ENCODE measurements at regions not wholly inside any gene's neighbourhood (a gene's known extent, or its start where the extent isn't known, plus 50 kb on each side); places are given as distances from the start of the nearest gene placed in this dataset.

GRCh38 chr10:90494183-90494582 is 363.7 kb downstream of the HTR7 start:
- FAIRE-seq (no peak), DNase-seq (ENCODE audit: extremely low spot score, insufficient read length, low read depth) (no peak)

GRCh38 chr10:90504172-90504571 is 353.7 kb downstream of the HTR7 start:
- DNase-seq (ENCODE audit: extremely low spot score, insufficient read length, low read depth): no peak
- FAIRE-seq: no peak

- no peak for DNase-seq (ENCODE audit: extremely low spot score, insufficient read length, low read depth)
Observed at GRCh38 chr10:90526721-90527120, 331.1 kb downstream of the HTR7 start.

GRCh38 chr10:90530521-90530920 is 327.3 kb downstream of the HTR7 start:
- FAIRE-seq (no peak), DNase-seq (ENCODE audit: extremely low spot score, insufficient read length, low read depth) (no peak)

More at GRCh38 chr10:90526721-90527120, 331.1 kb downstream of the HTR7 start:
- no peak for FAIRE-seq

GRCh38 chr10:90557385-90557784 is 300.5 kb downstream of the HTR7 start:
- DNase-seq (ENCODE audit: extremely low spot score, insufficient read length, low read depth) (no peak), FAIRE-seq (no peak)

GRCh38 chr10:90560331-90560730 is 297.5 kb downstream of the HTR7 start:
- DNase-seq (ENCODE audit: extremely low spot score, insufficient read length, low read depth) (no peak), FAIRE-seq (no peak)

- no peak for FAIRE-seq
- no peak for DNase-seq (ENCODE audit: extremely low spot score, insufficient read length, low read depth)
Observed at GRCh38 chr10:90561666-90562065, 296.2 kb downstream of the HTR7 start.

- no peak for FAIRE-seq
Observed at GRCh38 chr10:90571481-90572258, 286.2 kb downstream of the HTR7 start.

GRCh38 chr10:90575125-90575524 is 282.7 kb downstream of the HTR7 start:
- DNase-seq (ENCODE audit: extremely low spot score, insufficient read length, low read depth): no peak

More at GRCh38 chr10:90571481-90572258, 286.2 kb downstream of the HTR7 start:
- no peak for DNase-seq (ENCODE audit: extremely low spot score, insufficient read length, low read depth)

GRCh38 chr10:90577569-90577968 is 280.3 kb downstream of the HTR7 start:
- FAIRE-seq (no peak), DNase-seq (ENCODE audit: extremely low spot score, insufficient read length, low read depth) (no peak)

More at GRCh38 chr10:90575125-90575524, 282.7 kb downstream of the HTR7 start:
- FAIRE-seq: no peak

GRCh38 chr10:90579602-90580242 is 278.1 kb downstream of the HTR7 start:
- no peak for DNase-seq (ENCODE audit: extremely low spot score, insufficient read length, low read depth)
- FAIRE-seq: no peak

GRCh38 chr10:90583416-90583815 is 274.4 kb downstream of the HTR7 start:
- FAIRE-seq: no peak

GRCh38 chr10:90587081-90587491 is 270.8 kb downstream of the HTR7 start:
- no peak for FAIRE-seq

More at GRCh38 chr10:90583416-90583815, 274.4 kb downstream of the HTR7 start:
- no peak for DNase-seq (ENCODE audit: extremely low spot score, insufficient read length, low read depth)

GRCh38 chr10:90587561-90587960 is 270.3 kb downstream of the HTR7 start:
- no peak for FAIRE-seq
- DNase-seq (ENCODE audit: extremely low spot score, insufficient read length, low read depth): no peak

More at GRCh38 chr10:90587081-90587491, 270.8 kb downstream of the HTR7 start:
- DNase-seq (ENCODE audit: extremely low spot score, insufficient read length, low read depth): no peak

GRCh38 chr10:90588222-90588621 is 269.6 kb downstream of the HTR7 start:
- no peak for FAIRE-seq
- no peak for DNase-seq (ENCODE audit: extremely low spot score, insufficient read length, low read depth)

GRCh38 chr10:90589825-90590224 is 268.0 kb downstream of the HTR7 start:
- DNase-seq (ENCODE audit: extremely low spot score, insufficient read length, low read depth) (no peak), FAIRE-seq (no peak)

GRCh38 chr10:90591629-90592028 is 266.2 kb downstream of the HTR7 start:
- FAIRE-seq: no peak

GRCh38 chr10:90592638-90593302 is 265.1 kb downstream of the HTR7 start:
- no peak for FAIRE-seq
- no peak for DNase-seq (ENCODE audit: extremely low spot score, insufficient read length, low read depth)

More at GRCh38 chr10:90591629-90592028, 266.2 kb downstream of the HTR7 start:
- DNase-seq (ENCODE audit: extremely low spot score, insufficient read length, low read depth): no peak

GRCh38 chr10:90598513-90598912 is 259.3 kb downstream of the HTR7 start:
- DNase-seq (ENCODE audit: extremely low spot score, insufficient read length, low read depth) (no peak), FAIRE-seq (no peak)

- DNase-seq (ENCODE audit: extremely low spot score, insufficient read length, low read depth) (no peak), FAIRE-seq (no peak)
Observed at GRCh38 chr10:90602862-90603610, 254.8 kb downstream of the HTR7 start.

All from GM18507 (cell line).